GM21423 (cell line): ENCODE measurements at regions not wholly inside any gene's neighbourhood (a gene's known extent, or its start where the extent isn't known, plus 50 kb on each side); places are given as distances from the start of the nearest gene placed in this dataset.

Experiments used
- ATAC-seq: cut with Tn5 transposase; IDR thresholded peaks from one replicate; pipeline ENCODE4 v1.9.1; 2021; ENCODE audit warnings: mild to moderate bottlenecking, moderate library complexity; ENCODE audit not compliant: unreplicated experiment

GRCh38 chr20:48194583-48194982 lies 409.3 kb upstream of the SULF2 start:
- ATAC-seq = no peak

GRCh38 chr20:48193627-48194425 lies 408.5 kb upstream of the SULF2 start:
- no peak for ATAC-seq

- no peak for ATAC-seq
Measured at GRCh38 chr20:48192109-48192508, 406.8 kb upstream of the SULF2 start.

- ATAC-seq = no peak
Measured at GRCh38 chr20:48191200-48191599, 405.9 kb upstream of the SULF2 start.

- no peak for ATAC-seq
Measured at GRCh38 chr20:48190757-48191156, 405.5 kb upstream of the SULF2 start.

- ATAC-seq = no peak
Measured at GRCh38 chr20:48189181-48189580, 403.9 kb upstream of the SULF2 start.

- ATAC-seq = no peak
Measured at GRCh38 chr20:48187851-48188250, 402.6 kb upstream of the SULF2 start.

GRCh38 chr20:48186915-48187314 lies 401.6 kb upstream of the SULF2 start:
- no peak for ATAC-seq

- no peak for ATAC-seq
Measured at GRCh38 chr20:48186447-48186846, 401.2 kb upstream of the SULF2 start.

GRCh38 chr20:48184229-48184628 lies 398.9 kb upstream of the SULF2 start:
- ATAC-seq = no peak

GRCh38 chr20:48181261-48181935 lies 396.1 kb upstream of the SULF2 start:
- no peak for ATAC-seq

- no peak for ATAC-seq
Measured at GRCh38 chr20:48180618-48181017, 395.3 kb upstream of the SULF2 start.

GRCh38 chr20:48180024-48180423 lies 394.7 kb upstream of the SULF2 start:
- ATAC-seq = no peak

- ATAC-seq = no peak
Measured at GRCh38 chr20:48178633-48179032, 393.4 kb upstream of the SULF2 start.

- ATAC-seq = no peak
Measured at GRCh38 chr20:48177058-48177457, 391.8 kb upstream of the SULF2 start.

- no peak for ATAC-seq
Measured at GRCh38 chr20:48176139-48176538, 390.9 kb upstream of the SULF2 start.

GRCh38 chr20:48175261-48175660 lies 390.0 kb upstream of the SULF2 start:
- no peak for ATAC-seq

- no peak for ATAC-seq
Measured at GRCh38 chr20:48172357-48172702, 387.0 kb upstream of the SULF2 start.

- no peak for ATAC-seq
Measured at GRCh38 chr20:48171626-48172356, 386.5 kb upstream of the SULF2 start.

GRCh38 chr20:48171071-48171470 lies 385.8 kb upstream of the SULF2 start:
- ATAC-seq = no peak

GRCh38 chr20:48170625-48171024 lies 385.3 kb upstream of the SULF2 start:
- no peak for ATAC-seq

- no peak for ATAC-seq
Measured at GRCh38 chr20:48169650-48170225, 384.5 kb upstream of the SULF2 start.
